ENCODE measurements at regions not wholly inside any gene's neighbourhood (a gene's known extent, or its start where the extent isn't known, plus 50 kb on each side); places are given as distances from the start of the nearest gene placed in this dataset.

DNA sequence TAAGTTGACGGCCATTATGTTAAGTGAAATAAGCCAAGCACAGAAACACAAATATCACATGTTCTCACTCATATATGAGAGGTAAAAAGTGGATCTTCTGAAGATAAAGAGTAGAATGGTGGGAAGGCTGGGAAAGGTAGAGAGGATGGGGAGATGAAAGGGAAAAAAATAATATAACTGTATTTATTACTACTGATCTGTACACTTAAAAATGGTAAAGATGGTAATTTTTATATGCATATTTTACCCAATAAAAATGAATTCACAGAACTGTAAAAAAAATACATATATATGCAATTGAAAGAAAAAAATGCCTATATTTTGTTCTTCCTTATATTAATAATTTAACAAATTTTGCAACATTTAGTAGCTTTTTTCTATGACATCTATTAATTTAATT, 694.4 kb upstream of the MARCKS start:
- no peak for DNase-seq (ENCODE audit: low spot score)
- in situ Hi-C loops (cut with MboI; ENCODE audit: low pct_unique_long_range_greater_than_20kb, low sequenced_read_pairs, unreplicated experiment) = no loop called here
- TF ChIP-seq, protein P1, sequence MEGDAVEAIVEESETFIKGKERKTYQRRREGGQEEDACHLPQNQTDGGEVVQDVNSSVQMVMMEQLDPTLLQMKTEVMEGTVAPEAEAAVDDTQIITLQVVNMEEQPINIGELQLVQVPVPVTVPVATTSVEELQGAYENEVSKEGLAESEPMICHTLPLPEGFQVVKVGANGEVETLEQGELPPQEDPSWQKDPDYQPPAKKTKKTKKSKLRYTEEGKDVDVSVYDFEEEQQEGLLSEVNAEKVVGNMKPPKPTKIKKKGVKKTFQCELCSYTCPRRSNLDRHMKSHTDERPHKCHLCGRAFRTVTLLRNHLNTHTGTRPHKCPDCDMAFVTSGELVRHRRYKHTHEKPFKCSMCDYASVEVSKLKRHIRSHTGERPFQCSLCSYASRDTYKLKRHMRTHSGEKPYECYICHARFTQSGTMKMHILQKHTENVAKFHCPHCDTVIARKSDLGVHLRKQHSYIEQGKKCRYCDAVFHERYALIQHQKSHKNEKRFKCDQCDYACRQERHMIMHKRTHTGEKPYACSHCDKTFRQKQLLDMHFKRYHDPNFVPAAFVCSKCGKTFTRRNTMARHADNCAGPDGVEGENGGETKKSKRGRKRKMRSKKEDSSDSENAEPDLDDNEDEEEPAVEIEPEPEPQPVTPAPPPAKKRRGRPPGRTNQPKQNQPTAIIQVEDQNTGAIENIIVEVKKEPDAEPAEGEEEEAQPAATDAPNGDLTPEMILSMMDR (IDR thresholded peaks at IDR 0.05; ENCODE audit: extremely low read depth, insufficient read depth, missing control alignments) = no peak

DNA sequence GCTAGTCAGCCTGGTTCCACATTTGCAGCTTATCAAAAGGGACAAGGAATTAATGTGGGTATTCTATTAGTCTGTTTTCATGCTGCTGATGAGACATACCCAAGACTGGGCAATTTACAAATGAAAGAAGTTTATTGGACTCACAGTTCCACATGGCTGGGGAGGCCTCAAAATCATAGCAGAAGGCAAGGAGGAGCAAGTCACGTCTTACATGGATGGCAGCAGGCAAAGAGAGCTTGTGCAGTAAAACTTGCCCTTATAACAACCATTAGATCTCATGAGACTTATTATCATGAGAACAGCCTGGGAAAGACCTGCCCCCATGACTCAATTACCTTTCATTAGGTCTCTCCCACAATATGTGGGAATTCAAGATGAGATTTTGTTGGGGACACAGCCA, 689.1 kb upstream of the MARCKS start:
- in situ Hi-C loops (cut with MboI; ENCODE audit: low pct_unique_long_range_greater_than_20kb, low sequenced_read_pairs, unreplicated experiment) = no loop called here
- DNase-seq (ENCODE audit: low spot score) = no peak
- TF ChIP-seq, protein P1 (IDR thresholded peaks at IDR 0.05; ENCODE audit: extremely low read depth, insufficient read depth, missing control alignments) = no peak

DNA sequence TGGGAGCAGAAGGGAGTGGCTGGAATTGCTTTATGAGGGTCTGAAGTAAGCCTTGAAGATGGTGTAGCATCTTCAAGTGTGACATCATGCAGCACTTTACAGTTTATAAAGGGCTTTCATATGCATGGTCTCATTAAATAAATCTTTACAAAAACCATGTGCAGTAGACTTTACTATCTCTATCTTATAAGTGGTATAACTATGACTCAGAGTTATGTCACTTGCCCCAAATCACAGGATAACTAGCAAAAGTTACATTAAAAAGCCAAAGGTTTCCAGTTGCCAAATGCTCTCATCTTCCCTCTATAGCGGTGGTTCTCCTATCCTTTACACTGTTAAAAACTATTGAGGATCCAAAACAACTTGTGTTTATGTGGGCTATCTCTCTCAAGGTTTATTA, 687.7 kb upstream of the MARCKS start:
- TF ChIP-seq, protein P1 (IDR thresholded peaks at IDR 0.05; ENCODE audit: extremely low read depth, insufficient read depth, missing control alignments) = no peak
- in situ Hi-C loops (cut with MboI; ENCODE audit: low pct_unique_long_range_greater_than_20kb, low sequenced_read_pairs, unreplicated experiment) = no loop called here
- DNase-seq (ENCODE audit: low spot score) = no peak

DNA sequence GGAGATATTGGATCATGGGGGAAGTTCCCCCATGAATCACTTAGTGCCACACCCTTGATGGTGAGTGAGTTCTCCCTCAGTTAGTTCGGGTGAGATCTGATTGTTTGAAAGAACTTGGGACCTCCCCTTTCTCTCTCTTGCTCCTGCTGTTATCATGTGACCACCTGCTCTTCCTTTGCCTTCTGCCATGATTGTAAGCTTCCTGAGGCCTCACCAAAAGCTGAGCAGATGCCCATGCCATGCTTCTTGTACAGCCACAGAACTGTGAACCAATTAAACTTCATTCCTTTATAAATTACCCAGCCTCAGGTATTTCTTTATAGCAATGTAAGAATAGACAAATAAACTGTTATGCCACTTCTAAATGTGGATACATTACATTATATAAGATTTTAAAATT, 686.7 kb upstream of the MARCKS start:
- TF ChIP-seq, protein P1 (IDR thresholded peaks at IDR 0.05; ENCODE audit: extremely low read depth, insufficient read depth, missing control alignments) = no peak
- no peak for DNase-seq (ENCODE audit: low spot score)
- in situ Hi-C loops (cut with MboI; ENCODE audit: low pct_unique_long_range_greater_than_20kb, low sequenced_read_pairs, unreplicated experiment) = no loop called here

DNA sequence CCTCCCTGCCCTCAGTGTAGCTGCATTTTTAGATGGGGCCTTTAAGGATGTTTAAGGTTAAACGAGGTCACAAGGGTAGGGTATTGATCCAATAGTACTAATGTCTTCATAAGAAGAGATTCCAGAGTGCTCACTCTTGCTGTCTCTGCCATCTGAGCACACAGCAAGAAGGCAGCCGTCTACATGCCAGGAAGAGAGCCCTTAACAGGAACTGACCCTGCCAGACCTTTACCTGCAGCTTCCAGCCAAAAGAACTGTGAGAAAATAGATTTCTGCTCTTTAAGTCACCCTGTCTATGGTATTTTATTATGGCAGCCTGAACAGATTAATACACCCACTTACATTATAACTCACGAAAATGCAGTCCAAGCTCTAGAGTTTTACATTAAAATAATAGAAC, 685.3 kb upstream of the MARCKS start:
- no peak for DNase-seq (ENCODE audit: low spot score)
- in situ Hi-C loops (cut with MboI; ENCODE audit: low pct_unique_long_range_greater_than_20kb, low sequenced_read_pairs, unreplicated experiment) = no loop called here
- TF ChIP-seq, protein P1 (IDR thresholded peaks at IDR 0.05; ENCODE audit: extremely low read depth, insufficient read depth, missing control alignments) = no peak

DNA sequence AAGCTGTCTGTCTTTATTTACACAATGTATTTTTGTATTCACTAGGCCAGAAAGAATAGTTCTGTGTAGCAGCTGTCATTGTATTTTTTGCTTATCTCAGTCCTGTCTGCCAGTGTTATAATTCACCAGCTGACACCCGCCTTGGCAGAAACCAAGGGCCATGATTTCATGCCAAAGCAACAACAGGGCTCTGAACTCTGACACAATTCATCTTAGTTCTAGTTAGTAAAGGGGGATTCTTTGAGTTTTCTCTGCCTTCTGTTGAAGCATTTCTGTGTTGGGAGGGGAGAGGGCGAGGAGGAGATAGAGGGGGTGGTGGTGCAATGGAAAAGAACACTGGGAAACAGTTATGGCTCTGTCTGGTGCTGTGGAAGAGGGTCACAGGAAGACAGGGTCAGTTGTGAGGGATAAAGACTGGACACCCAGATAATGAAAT, 684.6 kb upstream of the MARCKS start:
- TF ChIP-seq, protein P1 (IDR thresholded peaks at IDR 0.05; ENCODE audit: extremely low read depth, insufficient read depth, missing control alignments) = no peak
- in situ Hi-C loops (cut with MboI; ENCODE audit: low pct_unique_long_range_greater_than_20kb, low sequenced_read_pairs, unreplicated experiment) = no loop called here
- DNase-seq (ENCODE audit: low spot score) = no peak

DNA sequence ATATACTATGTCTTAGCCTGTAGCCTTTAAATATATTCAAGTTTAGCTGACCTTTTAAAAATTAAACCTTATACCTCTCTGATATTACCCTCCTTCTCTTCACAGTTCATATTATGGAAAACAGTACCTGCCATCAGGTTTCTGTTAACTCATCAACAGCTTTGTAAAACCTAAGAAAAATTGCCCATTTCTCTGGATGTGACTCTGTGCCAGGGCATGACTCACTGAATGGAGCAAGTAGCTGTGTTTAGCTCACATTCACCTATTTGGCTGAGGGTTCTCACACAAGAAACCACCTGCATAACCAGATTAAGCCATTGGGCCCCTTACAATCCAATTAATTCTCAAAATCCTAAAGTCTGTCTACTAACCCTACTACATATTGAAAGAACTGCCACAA, 678.8 kb upstream of the MARCKS start:
- in situ Hi-C loops (cut with MboI; ENCODE audit: low pct_unique_long_range_greater_than_20kb, low sequenced_read_pairs, unreplicated experiment) = no loop called here
- DNase-seq (ENCODE audit: low spot score) = no peak
- TF ChIP-seq, protein P1 (IDR thresholded peaks at IDR 0.05; ENCODE audit: extremely low read depth, insufficient read depth, missing control alignments) = no peak
